ENCODE measurements at regions not wholly inside any gene's neighbourhood (a gene's known extent, or its start where the extent isn't known, plus 50 kb on each side); places are given as distances from the start of the nearest gene placed in this dataset.

GRCh38 chr4:104818579-104818978 lies 323.9 kb upstream of the CXXC4 start:
- no peak for TF ChIP-seq CTCF (IDR thresholded peaks at IDR 0.05; ENCODE audit: poor library complexity)
- no peak for TF ChIP-seq EZH2phosphoT487 (IDR thresholded peaks at IDR 0.05; ENCODE audit: low read depth, severe bottlenecking, unreplicated experiment)
